Testis (tissue), 2 donors: ENCODE measurements at regions not wholly inside any gene's neighbourhood (a gene's known extent, or its start where the extent isn't known, plus 50 kb on each side); places are given as distances from the start of the nearest gene placed in this dataset.
"Not testable (repeated sequence)": the region's sequence is repeated elsewhere in the genome, so short reads cannot be mapped to it uniquely, and the experiment has no call there.

Experiments
- POLR2A ChIP-seq: fragments of 450-650 bp; IDR thresholded peaks from one replicate; pipeline ENCODE4 v1.6.1; 2017; ENCODE audit warnings: antibody characterized with exemption, mild to moderate bottlenecking, moderate library complexity
- TF ChIP-seq, protein P1 (sequence below), 3 experiments: fragments of 450-650 bp in 2 of 3; fragments of 200-600 bp in 1 of 3; sonication (generic) in 1 of 3; IDR thresholded peaks; one replicate each; pipeline ENCODE4 v1.5.1; 2016 to 2019; ENCODE audit warnings: antibody characterized with exemption in 3 of 3, mild to moderate bottlenecking in 2 of 3, moderate library complexity in 1 of 3

DNA sequence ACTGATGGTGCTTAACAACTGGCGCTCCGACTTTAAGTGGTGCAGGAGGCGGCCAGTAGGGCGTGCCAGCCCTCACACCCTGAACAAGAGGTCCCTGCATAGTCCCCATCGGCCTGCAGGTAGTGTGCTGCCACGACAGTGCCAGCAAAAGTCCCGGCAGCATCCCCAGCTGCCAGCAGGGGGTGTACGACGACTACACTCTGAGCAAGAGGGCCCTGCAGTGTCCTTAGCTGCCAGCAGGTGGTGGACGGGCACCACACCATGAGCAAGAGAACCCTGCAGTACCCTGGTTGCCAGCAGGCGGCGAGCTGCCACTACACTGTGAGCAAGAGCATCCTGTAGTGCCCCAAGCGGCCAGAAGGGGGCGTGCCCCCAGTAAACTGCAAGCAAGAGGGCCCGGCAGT, 53.5 kb upstream of the DUX4 start:
- TF ChIP-seq, protein P1, sequence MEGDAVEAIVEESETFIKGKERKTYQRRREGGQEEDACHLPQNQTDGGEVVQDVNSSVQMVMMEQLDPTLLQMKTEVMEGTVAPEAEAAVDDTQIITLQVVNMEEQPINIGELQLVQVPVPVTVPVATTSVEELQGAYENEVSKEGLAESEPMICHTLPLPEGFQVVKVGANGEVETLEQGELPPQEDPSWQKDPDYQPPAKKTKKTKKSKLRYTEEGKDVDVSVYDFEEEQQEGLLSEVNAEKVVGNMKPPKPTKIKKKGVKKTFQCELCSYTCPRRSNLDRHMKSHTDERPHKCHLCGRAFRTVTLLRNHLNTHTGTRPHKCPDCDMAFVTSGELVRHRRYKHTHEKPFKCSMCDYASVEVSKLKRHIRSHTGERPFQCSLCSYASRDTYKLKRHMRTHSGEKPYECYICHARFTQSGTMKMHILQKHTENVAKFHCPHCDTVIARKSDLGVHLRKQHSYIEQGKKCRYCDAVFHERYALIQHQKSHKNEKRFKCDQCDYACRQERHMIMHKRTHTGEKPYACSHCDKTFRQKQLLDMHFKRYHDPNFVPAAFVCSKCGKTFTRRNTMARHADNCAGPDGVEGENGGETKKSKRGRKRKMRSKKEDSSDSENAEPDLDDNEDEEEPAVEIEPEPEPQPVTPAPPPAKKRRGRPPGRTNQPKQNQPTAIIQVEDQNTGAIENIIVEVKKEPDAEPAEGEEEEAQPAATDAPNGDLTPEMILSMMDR (IDR thresholded peaks at IDR 0.05), result peak in 2 of 3 experiments; percentile 21 to 75
- TF ChIP-seq POLR2A, result not testable (repeated sequence)
